Stimulated activated CD4-positive, alpha-beta T cell treated with anti-CD3 and anti-CD28 coated beads, Interleukin-1b, Interleukin-23, amount 100 ng/mL, for 48 hours (primary cell): ENCODE measurements at regions not wholly inside any gene's neighbourhood (a gene's known extent, or its start where the extent isn't known, plus 50 kb on each side); places are given as distances from the start of the nearest gene placed in this dataset.
"Not testable (repeated sequence)": the region's sequence is repeated elsewhere in the genome, so short reads cannot be mapped to it uniquely, and the experiment has no call there.

ENCODE experiments used
- DNase-seq: peaks from one replicate; pipeline ENCODE4 v3.0.0-alpha.2; 2020

DNA sequence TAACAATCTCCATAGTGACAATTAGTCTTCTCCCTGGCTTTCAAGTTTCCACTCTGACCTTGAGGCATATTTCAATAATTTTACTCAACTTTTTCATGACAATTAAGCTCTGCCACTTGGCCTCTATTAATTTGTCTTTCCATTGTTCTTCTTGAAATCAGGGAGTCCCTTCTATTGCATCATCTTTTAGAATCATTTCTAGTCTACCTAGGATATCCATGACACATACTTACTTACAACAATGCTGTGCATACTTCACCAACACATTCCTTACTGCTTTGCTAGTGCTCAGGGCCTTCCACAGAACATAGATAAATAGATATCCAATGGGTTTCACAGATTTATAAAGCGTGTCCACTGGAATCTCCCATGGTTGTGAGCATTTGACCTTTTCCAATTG lies 331.5 kb upstream of the LRP1B start:
- no peak for DNase-seq

DNA sequence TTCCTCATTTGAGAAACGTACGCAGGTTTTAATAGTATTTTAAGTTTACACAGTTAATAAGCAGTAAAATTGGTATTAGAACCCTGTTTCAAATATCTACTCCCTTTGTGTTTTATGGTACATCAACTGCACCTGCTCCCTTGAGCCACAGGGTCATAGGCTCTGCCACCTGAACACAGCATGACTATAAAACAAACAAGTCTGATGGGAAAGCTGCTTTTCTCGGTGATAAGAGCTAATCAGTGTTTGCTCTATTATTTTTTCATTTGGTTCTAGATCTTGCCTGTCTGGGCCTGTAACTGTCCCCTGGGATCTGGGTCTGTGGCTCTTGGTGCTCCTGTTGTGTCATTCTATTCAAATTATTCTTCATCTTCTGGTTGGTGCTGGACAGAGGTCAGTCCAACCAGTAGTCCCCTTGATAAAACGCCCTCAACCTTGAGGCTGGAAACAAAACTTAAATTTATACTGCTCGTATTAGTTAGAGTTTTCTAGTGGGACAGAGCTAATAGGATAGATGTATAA lies 314.8 kb upstream of the LRP1B start:
- DNase-seq, result no peak

DNA sequence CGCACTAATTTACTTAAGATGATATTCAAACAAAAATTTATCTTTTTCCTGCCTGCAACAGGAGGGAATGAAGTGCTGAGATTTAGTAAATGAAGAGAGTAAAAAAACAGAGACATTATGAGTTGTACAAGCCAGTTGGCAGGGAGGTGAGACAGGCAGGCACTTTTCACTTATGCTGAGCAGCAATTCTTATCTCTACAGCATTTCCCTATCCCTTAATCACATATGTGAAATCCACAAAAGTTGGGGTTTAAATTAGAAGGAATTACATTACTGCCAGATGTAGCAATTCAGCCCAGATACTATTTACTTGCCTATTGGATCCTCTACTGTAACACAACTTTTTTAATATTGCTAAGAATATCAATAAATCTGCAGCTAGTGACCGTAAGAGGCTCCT lies 314.2 kb upstream of the LRP1B start:
- no peak for DNase-seq

DNA sequence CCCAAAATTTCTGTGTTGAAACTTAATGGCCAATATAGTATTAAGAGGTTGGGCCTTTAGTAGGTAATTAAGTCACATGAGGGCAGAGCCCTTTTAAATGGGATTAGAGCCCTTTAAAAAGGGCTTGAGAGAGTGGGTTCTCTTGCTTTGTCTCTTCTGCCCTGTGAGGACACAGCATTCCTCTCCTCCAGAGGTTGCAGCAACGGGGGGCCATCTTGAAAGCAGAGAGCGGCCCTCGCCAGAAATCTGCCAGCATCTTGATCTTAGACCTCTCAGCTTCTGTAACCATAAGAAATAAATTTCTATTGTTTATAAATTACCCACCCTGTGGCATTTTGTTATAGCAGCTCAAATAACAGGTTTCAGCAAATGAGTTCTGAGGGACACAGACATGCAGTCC lies 305.0 kb upstream of the LRP1B start:
- DNase-seq, result no peak

DNA sequence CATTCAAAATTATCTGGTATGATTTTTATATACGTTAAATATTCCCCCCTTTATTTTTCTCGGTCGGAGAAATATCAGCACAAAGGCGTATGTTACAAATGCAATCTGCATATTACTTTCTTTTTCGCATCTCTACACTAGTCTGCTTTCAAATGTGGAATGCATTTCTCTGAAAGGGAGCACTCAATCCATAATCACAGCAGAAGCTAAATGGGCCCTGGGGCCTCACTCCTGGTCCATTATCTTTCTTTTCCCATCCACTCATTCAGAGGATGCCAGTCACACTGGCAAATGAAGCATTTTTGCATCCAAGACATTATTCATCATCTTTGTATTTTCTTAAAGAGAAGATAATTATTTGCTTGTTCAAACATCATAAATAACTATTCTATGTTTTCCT lies 295.2 kb upstream of the LRP1B start:
- no peak for DNase-seq

DNA sequence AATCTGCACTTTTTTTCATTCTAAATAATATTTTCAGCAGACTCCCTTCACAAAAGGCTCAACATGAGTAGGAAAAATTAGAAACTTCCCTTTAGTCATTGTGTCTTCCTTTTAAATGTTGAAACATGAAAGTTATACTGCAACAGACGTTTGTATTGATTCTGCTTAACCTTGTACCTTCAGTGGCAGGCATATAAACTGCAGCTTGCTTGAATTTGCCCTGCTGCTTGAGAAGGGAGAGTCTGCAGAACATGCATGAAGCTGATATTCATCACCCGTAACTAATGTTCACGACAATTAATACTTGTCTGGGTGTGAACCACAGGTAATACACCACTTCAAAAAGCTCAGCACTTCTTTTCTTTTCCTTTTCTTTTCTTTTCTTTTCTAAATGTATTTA lies 294.7 kb upstream of the LRP1B start:
- no peak for DNase-seq

DNA sequence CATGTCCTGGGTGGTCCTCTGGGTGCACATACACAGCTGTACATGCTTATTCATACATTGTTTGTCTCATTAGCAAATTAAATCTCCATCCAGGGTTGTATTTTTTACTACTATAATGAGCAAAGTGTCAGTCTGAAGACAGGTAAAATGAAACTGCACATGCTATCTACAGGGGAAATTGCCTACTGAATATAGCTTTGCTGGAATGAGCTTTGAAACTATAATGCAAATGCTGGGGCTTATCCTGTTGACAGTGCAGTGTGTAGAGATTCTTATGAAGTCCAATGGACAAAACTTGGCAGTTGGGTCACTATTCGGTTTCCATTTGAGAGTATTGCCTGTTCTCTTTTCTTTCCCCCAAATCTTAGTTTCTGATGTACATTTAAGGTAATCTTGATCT lies 292.8 kb upstream of the LRP1B start:
- DNase-seq, result no peak

DNA sequence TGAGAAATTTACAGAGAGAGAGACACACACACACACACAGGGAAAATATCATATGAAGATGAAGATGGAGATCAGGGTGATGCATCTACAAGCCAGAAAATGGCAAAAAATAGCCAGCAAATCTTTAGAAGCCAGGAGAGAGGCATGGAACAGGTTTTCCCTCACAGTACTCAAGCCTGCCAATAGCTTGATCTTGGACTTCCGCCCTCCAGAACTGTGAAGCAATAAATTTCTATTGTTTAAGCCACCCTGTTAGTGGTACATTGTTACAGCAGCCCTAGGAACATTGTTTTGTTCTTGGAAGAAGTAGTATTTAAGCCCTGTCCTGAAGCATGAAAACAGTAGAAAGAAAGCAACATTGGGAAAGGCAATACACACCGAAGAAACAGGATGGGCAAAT lies 292.0 kb upstream of the LRP1B start:
- no peak for DNase-seq

DNA sequence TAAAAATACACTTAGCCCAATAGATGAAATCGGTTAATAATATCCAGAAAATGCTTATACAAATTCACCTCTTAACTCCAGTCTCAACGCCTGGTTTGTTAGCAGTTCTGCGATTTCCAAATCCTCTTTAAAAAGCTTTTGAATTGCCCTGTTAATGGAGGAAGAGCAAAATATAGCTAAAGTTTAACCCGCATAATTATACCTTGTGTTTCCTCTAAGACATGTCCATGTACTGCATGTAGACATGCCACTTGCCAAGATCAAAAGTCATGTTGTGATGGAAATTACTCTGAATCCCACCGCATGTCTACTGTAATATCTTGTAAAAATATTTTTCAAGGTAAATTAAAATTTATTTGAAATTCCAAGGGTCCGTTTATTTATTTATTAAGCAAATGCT lies 291.2 kb upstream of the LRP1B start:
- DNase-seq, result no peak

DNA sequence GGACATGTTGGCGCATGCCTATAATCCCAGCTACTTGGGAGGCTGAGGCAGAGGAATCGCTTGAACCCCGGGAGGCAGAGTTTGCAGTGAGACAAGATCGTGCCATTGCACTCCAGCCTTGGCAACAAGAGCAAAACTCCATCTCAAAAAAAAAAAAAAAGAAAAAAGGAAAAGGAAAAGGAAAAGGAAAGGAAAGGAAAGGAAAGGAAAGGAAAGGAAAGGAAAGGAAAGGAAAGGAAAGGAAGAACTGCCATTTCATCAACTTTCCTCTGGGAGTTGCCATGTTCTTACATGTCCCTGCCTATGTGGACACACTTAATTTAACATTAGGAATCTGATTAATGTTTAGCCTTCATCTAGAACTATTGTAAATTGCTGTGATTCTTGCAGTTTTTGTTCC lies 287.9 kb upstream of the LRP1B start:
- not testable (repeated sequence) for DNase-seq

DNA sequence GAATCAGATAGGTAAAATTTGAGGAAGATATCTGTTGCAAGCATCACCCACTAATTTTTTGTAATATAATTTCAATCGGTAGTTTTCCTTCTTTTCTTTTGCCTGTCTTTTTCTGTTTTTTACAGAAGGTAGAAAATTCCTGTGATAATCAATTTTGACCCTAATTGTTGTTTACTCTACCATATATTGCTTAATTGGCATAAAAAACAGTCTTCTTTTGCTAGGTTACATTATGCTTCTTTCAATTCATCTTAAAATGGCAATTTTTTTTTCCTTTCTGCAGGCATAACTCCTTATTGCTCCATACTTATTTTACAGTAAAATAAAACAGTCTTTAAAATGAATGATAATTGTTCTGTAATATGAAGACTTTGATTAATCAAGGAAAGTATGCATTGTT lies 286.2 kb upstream of the LRP1B start:
- DNase-seq, result no peak

DNA sequence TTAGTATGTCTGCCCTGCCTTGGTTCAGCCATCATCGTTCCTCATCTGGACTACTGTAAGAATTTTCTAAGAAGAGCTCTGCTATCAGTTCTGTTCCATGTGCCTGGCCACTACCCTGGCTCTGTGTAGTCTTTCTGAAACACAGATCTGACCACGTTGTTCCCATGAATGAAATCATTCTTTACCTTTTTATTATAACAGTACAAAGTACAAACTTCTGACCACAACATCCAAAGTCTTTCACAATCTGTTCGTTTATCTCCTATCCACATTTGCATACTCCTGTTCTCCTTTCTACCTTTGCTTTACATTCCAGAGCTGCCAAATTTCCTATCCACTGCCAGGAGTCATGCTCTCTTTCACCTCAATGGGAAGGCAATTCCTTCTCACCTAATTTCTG lies 284.6 kb upstream of the LRP1B start:
- no peak for DNase-seq

DNA sequence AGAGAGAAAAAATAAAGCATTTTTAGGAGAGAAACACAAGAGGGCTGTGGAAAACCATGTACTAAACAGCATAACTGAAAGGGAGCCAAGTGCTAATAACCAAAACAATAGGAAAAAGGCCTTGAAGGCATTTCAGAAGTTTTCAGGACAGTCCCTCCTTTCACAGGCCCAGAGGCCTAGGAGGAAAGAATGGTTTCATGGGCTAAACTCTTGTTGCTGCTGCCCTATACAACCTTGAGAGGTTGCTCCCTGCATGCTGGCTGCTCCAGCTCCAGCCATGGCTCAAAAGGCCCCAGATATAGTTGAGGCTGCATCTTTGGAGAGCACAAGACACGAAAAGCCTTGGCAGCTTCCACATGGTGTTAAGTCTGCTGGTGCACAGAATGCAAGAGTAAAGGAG lies 267.4 kb upstream of the LRP1B start:
- DNase-seq, result no peak

DNA sequence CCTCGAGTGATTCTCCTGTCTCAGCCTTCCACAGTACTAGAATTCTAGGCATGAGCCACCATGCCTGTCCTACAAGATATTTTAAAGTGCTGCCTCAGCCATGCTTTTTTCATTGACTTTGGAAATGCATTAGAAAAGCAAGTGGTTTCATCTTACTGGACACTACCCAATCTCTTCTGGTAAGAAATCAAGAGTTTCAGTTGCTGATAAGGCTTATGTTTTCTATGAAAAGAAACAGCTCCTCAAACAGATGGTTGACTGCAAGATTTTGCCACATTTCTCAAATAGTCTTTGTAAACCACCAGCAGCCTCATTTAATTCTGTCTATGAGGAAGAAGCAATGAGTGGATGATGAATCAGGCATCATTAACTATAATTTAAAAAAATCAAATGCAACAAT lies 264.5 kb upstream of the LRP1B start:
- no peak for DNase-seq

DNA sequence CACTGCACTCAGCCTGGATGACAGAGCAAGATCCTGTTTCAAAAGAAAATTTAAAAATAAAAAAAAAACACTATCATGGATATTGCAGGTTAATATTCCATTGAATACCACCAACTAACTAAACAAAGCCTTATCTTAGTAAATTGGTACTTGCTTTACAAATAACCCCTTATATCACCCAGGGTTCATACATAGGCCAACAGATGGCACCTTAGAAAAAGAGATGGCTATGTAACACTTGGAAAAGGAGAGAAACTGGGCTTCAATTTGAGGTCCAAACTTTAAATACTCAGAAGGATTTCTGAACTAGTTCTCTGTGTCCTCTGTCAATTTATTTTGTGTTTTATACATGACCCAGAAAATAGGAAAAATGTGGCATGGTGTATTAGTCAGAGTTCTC lies 249.6 kb upstream of the LRP1B start:
- no peak for DNase-seq

DNA sequence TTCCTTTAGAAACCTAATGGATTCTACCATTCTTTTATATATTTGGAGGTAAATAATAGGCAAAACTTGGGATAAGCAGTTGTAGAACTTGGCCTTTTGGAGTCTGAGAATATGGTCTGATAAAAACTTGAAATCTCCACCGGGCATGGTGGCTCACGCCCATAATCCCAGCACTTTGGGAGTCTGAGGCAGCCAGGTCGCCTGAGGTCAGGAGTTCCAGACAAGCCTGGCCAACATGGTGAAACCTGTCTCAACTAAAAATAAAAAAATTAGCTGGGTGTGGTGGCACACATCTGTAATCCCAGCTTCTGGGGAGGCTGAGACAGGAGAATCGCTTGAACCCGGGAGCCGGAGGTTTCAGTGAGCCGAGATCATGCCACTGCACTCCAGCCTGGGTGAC lies 231.3 kb upstream of the LRP1B start:
- DNase-seq, result not testable (repeated sequence)

DNA sequence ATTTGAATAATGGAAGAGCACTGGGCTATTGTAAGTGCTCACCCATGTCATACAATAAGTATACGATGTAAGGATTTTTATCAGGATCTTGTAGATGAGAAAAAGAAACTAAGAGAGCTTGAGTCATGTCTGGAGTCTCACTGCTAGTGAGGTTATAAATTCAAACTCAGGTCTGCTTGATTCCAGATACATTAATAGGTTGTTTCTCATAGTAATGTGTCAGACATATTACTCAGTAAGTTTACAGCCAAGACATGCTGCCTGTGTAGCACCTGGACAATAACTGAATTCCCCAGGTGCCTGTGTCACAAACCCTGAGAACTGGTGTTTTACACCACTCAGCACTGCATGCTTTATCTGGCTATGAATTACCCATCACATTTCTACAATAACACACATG lies 216.9 kb upstream of the LRP1B start:
- no peak for DNase-seq

DNA sequence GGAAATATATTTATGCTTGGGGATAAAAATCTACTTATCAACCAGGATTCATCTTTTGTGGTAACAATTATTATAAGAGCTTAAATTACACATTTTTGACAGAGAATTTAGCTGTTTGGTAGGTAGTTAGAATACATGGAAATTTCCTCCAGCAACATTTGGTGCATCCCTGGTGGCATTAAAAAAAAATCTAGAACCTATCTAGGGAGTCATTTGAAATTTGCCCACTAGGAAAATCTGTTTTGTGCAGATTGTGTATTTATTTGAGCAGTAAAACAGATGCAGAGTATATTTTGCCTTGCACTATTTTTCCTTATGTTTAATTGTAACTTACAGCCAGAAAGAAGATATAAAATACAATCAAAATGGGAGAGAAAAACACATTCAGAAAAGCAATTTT lies 208.4 kb upstream of the LRP1B start:
- no peak for DNase-seq

DNA sequence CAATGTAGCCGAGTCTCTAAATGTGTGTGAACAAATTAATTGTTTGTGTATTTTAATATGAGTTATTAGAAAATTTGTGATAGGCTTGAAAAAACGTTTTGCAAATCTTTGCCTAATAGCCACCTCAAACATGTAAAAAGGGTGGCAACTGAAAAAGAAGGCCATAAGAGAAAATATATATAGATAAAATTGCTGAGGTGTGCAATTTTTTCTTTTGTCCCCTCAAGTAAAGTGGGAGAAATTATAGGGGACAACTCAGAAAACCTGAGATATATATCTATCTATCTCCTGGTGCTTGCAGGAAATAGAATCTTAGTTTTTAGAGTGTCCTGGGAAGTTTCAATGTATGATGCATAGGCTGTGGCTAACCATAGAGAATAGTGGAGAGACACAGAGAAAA lies 201.4 kb upstream of the LRP1B start:
- DNase-seq, result no peak

DNA sequence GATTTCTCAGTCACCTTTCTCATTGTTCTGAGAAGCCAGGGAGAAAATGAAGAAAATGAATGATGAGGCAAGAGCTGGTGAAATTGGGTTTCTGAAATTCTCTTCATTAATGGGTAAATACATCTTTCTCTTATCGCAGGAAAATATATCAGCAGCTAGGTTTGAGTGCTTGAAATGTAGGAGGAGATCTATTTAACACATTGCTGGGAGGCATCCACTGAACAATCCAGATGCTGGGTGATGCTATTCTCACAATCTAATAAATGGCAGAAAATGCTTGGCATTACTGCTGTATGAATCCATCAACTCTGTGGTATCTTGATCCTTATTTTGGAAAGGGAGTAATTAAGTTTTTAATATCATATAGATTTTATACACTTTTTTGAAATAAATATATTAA lies 199.6 kb upstream of the LRP1B start:
- DNase-seq, result no peak

DNA sequence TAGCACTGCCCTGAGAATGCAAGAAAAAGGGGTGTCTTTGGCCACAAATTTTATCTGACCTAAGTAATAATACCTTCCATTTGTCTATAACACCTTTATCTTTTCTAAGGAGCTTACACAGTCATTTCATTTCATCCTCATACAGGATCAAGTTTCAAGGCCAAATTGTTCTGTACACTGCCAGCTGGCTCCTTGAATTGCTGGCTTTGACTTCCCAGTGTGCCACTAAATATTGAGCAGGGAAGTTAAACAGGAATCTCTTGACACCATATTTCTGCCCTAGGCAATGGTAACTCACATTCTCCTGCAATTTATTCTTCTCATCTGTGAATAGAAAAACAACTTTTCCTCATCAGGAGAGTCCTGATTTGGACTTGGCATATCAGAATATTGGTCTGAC lies 195.1 kb upstream of the LRP1B start:
- DNase-seq, result no peak

DNA sequence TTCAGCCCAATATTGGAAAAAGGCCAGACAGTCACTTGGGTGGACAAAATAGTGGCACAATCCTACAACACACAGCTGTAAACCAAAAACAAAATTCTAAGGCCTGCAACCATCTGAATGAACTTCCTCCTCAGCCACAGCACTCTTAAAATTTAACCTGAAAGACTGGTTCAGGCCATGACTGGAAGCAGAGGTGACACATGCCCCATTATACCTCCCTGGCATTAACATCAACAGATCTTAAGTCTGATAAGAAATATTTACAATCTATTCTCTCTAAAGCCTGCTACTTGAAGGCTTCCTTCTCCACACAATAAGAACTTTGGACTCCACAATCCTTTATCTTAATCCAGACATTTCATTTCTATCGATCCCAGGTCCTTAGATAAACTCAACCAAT lies 192.4 kb upstream of the LRP1B start:
- DNase-seq, result no peak

DNA sequence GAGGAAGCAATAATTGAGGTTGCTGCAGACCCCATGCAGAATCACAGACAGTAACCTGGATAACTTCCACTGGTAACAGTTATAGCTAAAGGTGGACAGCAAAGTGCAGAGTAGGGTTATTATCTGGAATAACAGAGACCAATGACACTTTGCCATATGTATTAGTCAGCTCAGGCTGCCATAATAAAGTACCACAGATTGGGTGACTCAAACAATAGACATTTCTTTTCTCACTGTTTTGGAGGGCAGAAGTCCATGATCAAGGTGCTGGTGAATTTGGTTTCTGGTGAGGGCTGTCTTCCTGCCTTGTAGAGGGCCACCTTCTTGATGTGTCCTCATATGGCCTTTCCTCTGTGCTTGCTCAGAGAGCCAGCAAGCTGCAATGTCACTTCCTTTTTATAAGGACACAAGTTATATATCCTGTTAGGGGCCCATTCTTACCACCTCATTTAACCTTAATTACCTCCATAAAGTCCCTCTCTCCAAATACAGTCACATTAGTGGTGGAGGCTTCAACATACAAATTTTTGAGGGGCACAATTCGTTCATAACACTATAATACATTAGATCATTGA lies 191.0 kb upstream of the LRP1B start:
- no peak for DNase-seq

DNA sequence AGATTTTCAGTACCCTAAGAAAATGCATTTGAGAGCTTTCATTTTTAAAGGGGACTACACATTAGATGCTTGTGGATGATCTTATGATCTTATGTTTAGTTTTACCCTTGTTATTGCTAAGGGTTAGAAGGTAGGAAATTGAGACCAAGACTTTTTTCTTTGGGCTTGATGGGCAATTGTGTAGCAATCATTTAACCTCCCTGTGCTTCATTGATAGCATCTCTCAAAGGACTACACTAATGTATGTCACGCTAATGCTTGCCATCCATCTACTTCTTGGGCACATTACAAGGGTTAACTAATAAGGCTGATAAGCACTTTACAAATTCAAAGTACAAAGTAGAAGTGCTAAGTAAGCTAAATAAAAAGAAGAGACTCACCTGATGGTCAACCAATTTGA lies 189.3 kb upstream of the LRP1B start:
- DNase-seq, result no peak

DNA sequence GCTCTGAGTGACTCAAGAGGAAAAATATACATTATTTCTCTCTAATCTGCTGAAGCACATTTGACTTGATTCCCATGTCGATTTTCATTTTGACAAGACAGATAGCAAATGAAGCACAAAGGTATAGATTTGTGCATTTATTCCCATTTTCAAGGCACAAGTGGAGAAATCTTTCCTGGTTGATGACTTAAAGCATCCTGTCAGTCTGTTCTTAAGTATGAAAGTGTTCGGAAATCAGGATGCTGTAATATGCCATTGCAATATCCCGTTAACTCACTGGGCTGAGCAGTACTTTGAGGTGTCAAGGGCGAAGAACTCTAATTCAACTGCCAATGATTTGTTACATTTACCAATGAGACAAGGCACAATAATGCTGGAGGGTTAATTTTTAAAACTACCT lies 185.2 kb upstream of the LRP1B start:
- no peak for DNase-seq

DNA sequence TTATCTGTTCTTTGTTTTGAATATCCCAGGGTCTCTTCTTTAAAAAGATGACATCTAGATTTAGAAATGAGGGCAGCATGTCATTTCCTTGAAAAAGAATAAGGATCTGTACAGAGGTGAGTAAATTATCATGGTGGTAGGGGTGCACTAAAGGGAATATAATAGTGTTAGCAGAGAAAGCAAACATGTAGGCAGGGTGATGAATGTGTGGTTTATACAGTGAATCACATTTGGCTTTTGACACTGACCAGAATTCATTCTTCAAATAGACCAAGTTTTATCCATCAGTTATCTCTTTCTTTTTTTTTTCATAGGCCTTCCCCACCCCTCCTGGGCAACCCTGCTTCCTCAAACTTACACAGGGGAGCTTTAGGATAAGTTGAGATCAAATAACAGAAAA lies 184.5 kb upstream of the LRP1B start:
- no peak for DNase-seq
